Erythroblast (primary cell): ENCODE measurements at regions not wholly inside any gene's neighbourhood (a gene's known extent, or its start where the extent isn't known, plus 50 kb on each side); places are given as distances from the start of the nearest gene placed in this dataset.

Source experiments
- GATA1 ChIP-seq: IDR thresholded peaks from 2 replicates; pipeline ENCODE4 v1.6.1; 2011; ENCODE audit warnings: low read depth, mild to moderate bottlenecking, control low read depth, low read length, moderate library complexity
- POLR2A ChIP-seq: IDR thresholded peaks from 2 replicates; pipeline ENCODE4 v1.6.1; 2011; ENCODE audit warnings: mild to moderate bottlenecking, low read length

GRCh38 chr12:89969093-89969492 is 260.5 kb upstream of the ATP2B1 start:
- TF ChIP-seq POLR2A = no peak
- no peak for TF ChIP-seq GATA1
